ENCODE measurements at regions not wholly inside any gene's neighbourhood (a gene's known extent, or its start where the extent isn't known, plus 50 kb on each side); places are given as distances from the start of the nearest gene placed in this dataset.

GRCh38 chr2:200184748-200185627, 121.5 kb upstream of the SPATS2L start:
- intact Hi-C loops (cut with micrococcal nuclease; ENCODE audit: unreplicated experiment), result no loop called here
- Histone ChIP-seq H3K27ac (ENCODE audit: low read depth, low read length, poor library complexity, severe bottlenecking) (no peak overlapping the region), H3K36me3 (ENCODE audit: insufficient read depth, low read length, poor library complexity, severe bottlenecking) (no peaks in the 10 kb centered on the region), H3K4me1 (ENCODE audit: insufficient read depth, low read length, poor library complexity, severe bottlenecking) (no peaks in the 10 kb centered on the region), H3K27me3 (replicated peaks; ENCODE audit: insufficient read depth, low read depth, low read length, poor library complexity) (peaks cover 49% of the 10 kb centered on the region), H3K9me3 (ENCODE audit: low read depth, low read length, poor library complexity, severe bottlenecking) (no peaks in the 10 kb centered on the region), H3K4me3 (ENCODE audit: low read depth, low read length, poor library complexity, severe bottlenecking) (no peak overlapping the region)
- CTCF ChIA-PET, result no interaction called here
- no peak for DNase-seq (ENCODE audit: low spot score)
- POLR2A ChIA-PET (ENCODE audit: low non-redundant PET), result no interaction called here
- no peak for TF ChIP-seq EZH2 (IDR thresholded peaks at IDR 0.05; ENCODE audit: borderline replicate concordance, low read depth, low read length, poor library complexity, severe bottlenecking)
- no peak for TF ChIP-seq CTCF (conservative IDR thresholded peaks at IDR 0.05; ENCODE audit: low read depth, low read length)
- no TSS peak for BruUV-seq (replicated peaks)

- ChIA-PET CTCF (no interaction called here), POLR2A (ENCODE audit: low non-redundant PET) (no interaction called here)
- no TSS peak for BruUV-seq (replicated peaks)
- Histone ChIP-seq H3K36me3 (ENCODE audit: insufficient read depth, low read length, poor library complexity, severe bottlenecking) (no peaks in the 10 kb centered on the region), H3K4me1 (ENCODE audit: insufficient read depth, low read length, poor library complexity, severe bottlenecking) (no peaks in the 10 kb centered on the region), H3K27ac (ENCODE audit: low read depth, low read length, poor library complexity, severe bottlenecking) (no peak overlapping the region), H3K27me3 (replicated peaks; ENCODE audit: insufficient read depth, low read depth, low read length, poor library complexity) (peaks cover 50% of the 10 kb centered on the region), H3K9me3 (ENCODE audit: low read depth, low read length, poor library complexity, severe bottlenecking) (no peaks in the 10 kb centered on the region), H3K4me3 (ENCODE audit: low read depth, low read length, poor library complexity, severe bottlenecking) (no peak overlapping the region)
- intact Hi-C loops (cut with micrococcal nuclease; ENCODE audit: unreplicated experiment), result no loop called here
- TF ChIP-seq EZH2 (IDR thresholded peaks at IDR 0.05; ENCODE audit: borderline replicate concordance, low read depth, low read length, poor library complexity, severe bottlenecking), result no peak
- no peak for TF ChIP-seq CTCF (conservative IDR thresholded peaks at IDR 0.05; ENCODE audit: low read depth, low read length)
- no peak for DNase-seq (ENCODE audit: low spot score)
Measured at GRCh38 chr2:200185628-200186000, 120.9 kb upstream of the SPATS2L start.

- H3K4me3 ChIP-seq (ENCODE audit: low read depth, low read length, poor library complexity, severe bottlenecking), result no peak overlapping the region
- intact Hi-C loops (cut with micrococcal nuclease; ENCODE audit: unreplicated experiment), result no loop called here
- H3K36me3 ChIP-seq (ENCODE audit: insufficient read depth, low read length, poor library complexity, severe bottlenecking), result no peaks in the 10 kb centered on the region
- H3K4me1 ChIP-seq (ENCODE audit: insufficient read depth, low read length, poor library complexity, severe bottlenecking), result no peaks in the 10 kb centered on the region
- peaks cover 51% of the 10 kb centered on the region for H3K27me3 ChIP-seq (replicated peaks; ENCODE audit: insufficient read depth, low read depth, low read length, poor library complexity)
- CTCF ChIA-PET, result no interaction called here
- no TSS peak for BruUV-seq (replicated peaks)
- TF ChIP-seq EZH2 (IDR thresholded peaks at IDR 0.05; ENCODE audit: borderline replicate concordance, low read depth, low read length, poor library complexity, severe bottlenecking) (no peak), CTCF (conservative IDR thresholded peaks at IDR 0.05; ENCODE audit: low read depth, low read length) (no peak)
- POLR2A ChIA-PET (ENCODE audit: low non-redundant PET), result no interaction called here
- no peak overlapping the region for H3K27ac ChIP-seq (ENCODE audit: low read depth, low read length, poor library complexity, severe bottlenecking)
- no peaks in the 10 kb centered on the region for H3K9me3 ChIP-seq (ENCODE audit: low read depth, low read length, poor library complexity, severe bottlenecking)
- no peak for DNase-seq (ENCODE audit: low spot score)
Measured at GRCh38 chr2:200186002-200186401, 120.5 kb upstream of the SPATS2L start.

Measured in A673 (cell line).